HepG2 (cell line): ENCODE measurements at regions not wholly inside any gene's neighbourhood (a gene's known extent, or its start where the extent isn't known, plus 50 kb on each side); places are given as distances from the start of the nearest gene placed in this dataset.

Source experiments
- CEBPZ ChIP-seq: IDR thresholded peaks from 2 replicates; pipeline ENCODE4 v1.6.1; 2012; ENCODE audit warnings: low read length, improper control_type of control experiment
- CREM ChIP-seq, 2 experiments: sonication (generic) in 1 of 2; formaldehyde crosslinking in 1 of 2; IDR thresholded peaks; 2 replicates each; pipeline versions ENCODE4 v1.4.0 to v1.6.1; 2016 to 2020; ENCODE audit warnings: antibody characterized with exemption in 1 of 2, mild to moderate bottlenecking in 1 of 2, missing genetic modification reagents in 1 of 2
- ETS1 ChIP-seq: sonication (generic); formaldehyde crosslinking; IDR thresholded peaks from 2 replicates; pipeline ENCODE4 v1.4.0; 2020; ENCODE audit warnings: missing genetic modification reagents
- ETV6 ChIP-seq: sonication (generic); formaldehyde crosslinking; conservative IDR thresholded peaks from 2 replicates; pipeline ENCODE4 v1.4.0; 2020; ENCODE audit warnings: missing genetic modification reagents
- FOSL1 ChIP-seq: sonication (generic); formaldehyde crosslinking; IDR thresholded peaks from 2 replicates; pipeline ENCODE4 v1.9.0; 2021; ENCODE audit warnings: missing genetic modification reagents, borderline replicate concordance
- HNRNPL ChIP-seq: fragments of 200-400 bp; formaldehyde crosslinking; IDR thresholded peaks from 2 replicates; pipeline ENCODE4 v1.6.1; 2017; ENCODE audit warnings: mild to moderate bottlenecking, low read depth, low read length
- JUND ChIP-seq: sonication (generic); formaldehyde crosslinking; IDR thresholded peaks from 2 replicates; pipeline ENCODE4 v1.8.0; 2022; ENCODE audit warnings: mild to moderate bottlenecking, missing genetic modification reagents
- NBN ChIP-seq: fragments of 450-650 bp; conservative IDR thresholded peaks from 2 replicates; pipeline ENCODE4 v1.6.1; 2017
- POLR2A ChIP-seq, 2 experiments: IDR thresholded peaks; 2 replicates each; pipeline ENCODE4 v1.6.1; 2011; ENCODE audit warnings: low read depth in 2 of 2, low read length in 2 of 2, mild to moderate bottlenecking in 1 of 2, moderate library complexity in 1 of 2; ENCODE audit not compliant: insufficient read depth in 1 of 2
- PRDM15 ChIP-seq: sonication (generic); formaldehyde crosslinking; IDR thresholded peaks from 2 replicates; pipeline ENCODE4 v1.4.0; 2020; ENCODE audit warnings: missing genetic modification reagents
- UBTF ChIP-seq: sonication (generic); formaldehyde crosslinking; IDR thresholded peaks from 2 replicates; pipeline ENCODE4 v1.4.0; 2020; ENCODE audit warnings: mild to moderate bottlenecking, missing genetic modification reagents
- TF ChIP-seq, protein P1 (sequence below): sonication (generic); formaldehyde crosslinking; IDR thresholded peaks from 2 replicates; pipeline ENCODE4 v1.8.0; 2022; ENCODE audit warnings: mild to moderate bottlenecking, missing genetic modification reagents; ENCODE audit not compliant: insufficient replicate concordance

GRCh38 chr7:79820387-79820786 is 314.2 kb upstream of the GNAI1 start:
- TF ChIP-seq CREM (IDR thresholded peaks at IDR 0.05) (no peak), CREM (CRISPR knock-in tag; IDR thresholded peaks at IDR 0.05) (no peak), POLR2A (IDR thresholded peaks at IDR 0.05; ENCODE audit: insufficient read depth in 1 of 2, low read depth in 2 of 2, low read length in 2 of 2) (no peak), FOSL1 (no peak), ETS1 (CRISPR knock-in tag) (no peak), NBN (no peak), PRDM15 (CRISPR knock-in tag) (no peak), JUND (CRISPR knock-in tag) (no peak), HNRNPL (no peak), ETV6 (CRISPR knock-in tag) (no peak), UBTF (CRISPR knock-in tag) (no peak), CEBPZ (no peak)
- TF ChIP-seq, protein P1, sequence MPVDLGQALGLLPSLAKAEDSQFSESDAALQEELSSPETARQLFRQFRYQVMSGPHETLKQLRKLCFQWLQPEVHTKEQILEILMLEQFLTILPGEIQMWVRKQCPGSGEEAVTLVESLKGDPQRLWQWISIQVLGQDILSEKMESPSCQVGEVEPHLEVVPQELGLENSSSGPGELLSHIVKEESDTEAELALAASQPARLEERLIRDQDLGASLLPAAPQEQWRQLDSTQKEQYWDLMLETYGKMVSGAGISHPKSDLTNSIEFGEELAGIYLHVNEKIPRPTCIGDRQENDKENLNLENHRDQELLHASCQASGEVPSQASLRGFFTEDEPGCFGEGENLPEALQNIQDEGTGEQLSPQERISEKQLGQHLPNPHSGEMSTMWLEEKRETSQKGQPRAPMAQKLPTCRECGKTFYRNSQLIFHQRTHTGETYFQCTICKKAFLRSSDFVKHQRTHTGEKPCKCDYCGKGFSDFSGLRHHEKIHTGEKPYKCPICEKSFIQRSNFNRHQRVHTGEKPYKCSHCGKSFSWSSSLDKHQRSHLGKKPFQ (CRISPR knock-in tag): no peak
